ENCODE measurements at regions not wholly inside any gene's neighbourhood (a gene's known extent, or its start where the extent isn't known, plus 50 kb on each side); places are given as distances from the start of the nearest gene placed in this dataset.
"Not testable (repeated sequence)": the region's sequence is repeated elsewhere in the genome, so short reads cannot be mapped to it uniquely, and the experiment has no call there.

GRCh38 chr4:66577922-66578321 lies 907.6 kb upstream of the EPHA5 start:
- no peak for DNase-seq

DNA sequence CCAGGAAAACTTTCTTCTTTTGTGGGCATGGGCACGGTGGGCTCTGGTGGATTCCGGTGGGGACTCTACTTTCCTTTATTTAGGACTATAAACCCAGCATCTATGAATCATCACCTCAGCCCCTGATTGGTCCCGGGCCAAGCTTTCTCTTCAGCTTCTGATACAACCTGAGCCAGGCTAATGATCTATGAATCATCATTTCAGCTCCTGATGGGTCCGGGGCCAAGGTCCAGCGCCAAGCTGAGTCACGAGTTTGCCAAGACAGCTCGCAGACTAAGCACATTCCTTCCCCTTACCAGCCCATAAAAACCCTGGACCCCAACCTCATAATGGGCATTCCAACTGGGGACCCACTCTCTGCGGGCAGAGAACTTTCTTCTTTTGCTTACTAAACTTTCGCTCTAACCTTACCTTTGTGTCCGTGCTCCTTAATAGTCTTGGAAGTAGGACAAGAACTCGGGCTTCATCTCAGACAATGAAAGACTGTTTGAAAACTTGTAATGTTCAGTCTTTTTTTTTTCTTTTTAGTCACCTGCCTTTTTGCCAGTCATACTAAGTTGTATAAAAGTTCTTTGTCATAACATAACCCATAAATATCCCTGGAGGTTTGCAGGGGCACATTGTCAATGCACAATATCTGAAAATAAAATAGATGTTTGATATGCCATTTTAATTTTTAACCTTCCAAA lies 904.9 kb upstream of the EPHA5 start:
- DNase-seq = no peak

DNA sequence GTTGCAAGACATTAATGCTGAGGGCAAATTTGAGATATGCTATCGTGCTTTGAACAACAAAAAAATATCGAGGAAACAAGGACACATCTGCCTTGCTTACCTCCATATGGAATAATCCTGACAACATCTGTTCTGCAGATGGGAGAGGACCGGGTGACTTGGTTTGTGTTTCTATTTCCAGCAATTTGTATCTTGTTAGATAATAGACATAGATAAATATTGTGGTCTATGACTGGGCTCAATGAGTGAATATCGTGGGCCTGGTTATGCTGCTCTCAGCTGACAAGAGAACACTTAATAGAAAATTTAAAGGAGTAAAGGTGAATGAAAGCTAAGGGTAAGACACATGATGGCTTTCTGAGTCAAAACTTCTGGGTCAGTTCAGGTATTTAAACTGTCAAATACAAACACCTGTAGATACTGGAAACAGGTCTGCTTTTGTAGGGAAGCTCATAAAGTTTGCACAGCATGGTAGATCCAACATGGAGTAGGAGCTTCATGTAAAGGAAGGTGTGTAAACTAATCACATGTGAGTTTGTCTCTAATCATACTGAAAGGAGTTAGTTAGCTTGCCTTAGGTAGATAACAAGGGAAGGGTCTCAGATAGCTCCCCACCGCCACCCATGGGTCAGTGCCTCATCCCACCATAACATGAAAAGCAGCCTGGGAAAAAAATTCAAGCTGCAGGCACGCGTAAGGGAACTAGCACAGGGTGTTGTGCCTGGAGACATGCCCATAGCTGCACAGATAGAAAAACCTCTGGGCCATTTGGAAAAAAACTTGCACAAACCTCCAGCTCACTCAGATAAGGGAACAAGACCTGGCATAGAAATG lies 904.1 kb upstream of the EPHA5 start:
- no peak for DNase-seq

DNA sequence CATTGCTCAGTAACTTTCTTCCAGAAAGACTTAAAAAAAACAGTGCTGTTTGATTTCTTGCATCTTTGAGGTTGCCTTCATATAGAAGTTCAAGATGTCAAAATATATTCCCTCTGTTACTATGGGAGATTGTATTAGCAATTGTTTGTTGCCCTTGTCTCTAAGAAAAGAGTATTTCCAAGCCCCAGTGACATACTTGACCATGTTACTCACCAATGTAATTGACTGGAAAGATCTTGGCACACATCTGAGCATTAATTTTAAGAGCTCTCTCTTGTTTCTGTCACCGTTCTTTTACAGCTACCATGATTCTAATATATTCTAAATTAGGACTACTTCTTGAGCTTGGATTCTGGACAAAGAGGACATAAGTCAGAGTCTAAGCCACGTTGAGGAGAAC lies 902.7 kb upstream of the EPHA5 start:
- DNase-seq = no peak

GRCh38 chr4:66571145-66571695 lies 900.9 kb upstream of the EPHA5 start:
- DNase-seq = no peak

DNA sequence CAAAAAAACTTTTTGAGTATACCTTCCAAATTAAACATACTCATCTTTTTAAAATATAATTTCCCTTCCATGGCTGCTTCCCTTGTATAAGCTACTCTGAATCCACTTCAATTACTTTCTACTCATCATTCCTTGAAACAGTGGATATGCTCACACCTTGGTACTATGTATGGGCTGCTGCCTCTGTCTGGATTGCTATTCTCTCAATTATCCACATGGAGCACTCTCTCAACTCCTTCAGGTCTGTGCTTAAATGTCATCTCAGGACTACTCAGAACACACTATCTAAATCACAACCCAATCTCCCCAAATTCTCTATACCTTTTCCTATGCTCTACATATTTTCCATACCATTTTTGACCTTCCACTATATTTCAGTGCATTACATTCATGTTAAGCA lies 898.9 kb upstream of the EPHA5 start:
- no peak for DNase-seq

DNA sequence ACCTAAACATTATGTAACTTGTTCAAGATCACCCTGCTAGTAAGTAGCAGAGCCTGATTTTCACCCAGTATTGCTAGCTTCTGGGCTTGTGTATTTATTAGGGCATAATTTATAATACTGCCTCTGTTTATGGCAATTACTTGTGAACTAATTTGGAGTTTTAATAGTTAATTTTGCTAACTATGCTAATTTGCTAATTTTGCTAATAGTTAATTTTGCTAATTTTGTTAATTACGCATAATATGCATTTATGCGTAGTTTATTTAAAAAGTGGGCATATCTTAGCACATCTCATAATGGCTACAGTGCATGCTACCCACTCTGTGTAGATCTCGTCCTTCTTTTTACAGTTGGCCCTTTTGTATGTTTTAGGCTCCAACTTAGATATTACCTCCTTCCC lies 898.1 kb upstream of the EPHA5 start:
- DNase-seq = no peak

- DNase-seq = no peak
Observed at GRCh38 chr4:66568001-66568400, 897.7 kb upstream of the EPHA5 start.

DNA sequence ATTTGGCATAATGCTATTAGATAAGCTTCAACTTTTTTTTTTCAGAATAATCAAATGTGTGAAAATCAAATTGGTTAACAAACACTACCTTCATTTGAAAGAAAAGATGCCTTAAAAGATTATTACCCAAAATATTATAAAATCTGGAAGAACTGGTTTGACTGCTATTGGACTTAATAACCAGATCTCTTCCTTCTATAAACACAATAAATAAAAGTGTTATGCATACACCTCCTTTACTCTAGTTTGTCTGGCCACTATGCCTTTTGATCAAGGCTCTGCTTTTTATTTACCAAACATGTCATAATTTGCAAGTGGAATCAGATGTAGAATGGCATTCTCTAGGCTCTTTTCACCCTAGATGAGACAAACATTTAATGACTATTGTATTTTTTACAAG lies 897.3 kb upstream of the EPHA5 start:
- DNase-seq = no peak

- no peak for DNase-seq
Observed at GRCh38 chr4:66565801-66566200, 895.5 kb upstream of the EPHA5 start.

GRCh38 chr4:66564901-66565651 lies 894.8 kb upstream of the EPHA5 start:
- no peak for DNase-seq

- no peak for DNase-seq
Observed at GRCh38 chr4:66562276-66562806, 892.1 kb upstream of the EPHA5 start.

GRCh38 chr4:66561465-66562053 lies 891.3 kb upstream of the EPHA5 start:
- not testable (repeated sequence) for DNase-seq

- no peak for DNase-seq
Observed at GRCh38 chr4:66558651-66559050, 888.4 kb upstream of the EPHA5 start.

DNA sequence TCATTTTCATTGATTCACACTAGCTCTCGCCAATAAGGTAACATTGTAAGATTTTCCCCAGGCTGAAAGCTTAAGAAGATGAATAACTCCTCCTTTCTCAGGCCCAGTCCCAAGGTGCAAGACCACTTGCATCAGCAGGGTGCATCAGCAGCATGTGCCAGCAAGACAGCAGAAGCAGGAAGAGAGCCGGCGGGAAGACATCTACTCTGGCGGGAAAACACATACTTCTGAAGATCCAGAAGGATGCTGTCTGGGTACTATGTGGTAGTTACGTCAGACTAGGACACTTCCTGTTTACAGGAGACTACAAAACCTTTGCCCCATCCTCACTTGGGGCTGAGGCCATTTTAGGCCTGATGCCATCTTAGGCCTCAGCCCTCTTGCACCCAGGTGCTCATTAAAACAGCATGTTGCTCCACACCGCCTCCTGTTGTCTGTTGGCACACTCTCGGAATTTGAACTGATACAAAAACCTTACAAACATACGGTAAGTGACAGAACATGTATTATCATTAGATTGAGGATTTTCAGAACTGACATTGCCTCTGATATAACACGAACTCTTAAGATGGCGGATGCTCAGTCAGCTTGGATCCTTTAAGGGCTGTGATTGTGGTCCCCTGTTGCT lies 886.5 kb upstream of the EPHA5 start:
- no peak for DNase-seq

- DNase-seq = no peak
Observed at GRCh38 chr4:66555301-66555700, 885.0 kb upstream of the EPHA5 start.

DNA sequence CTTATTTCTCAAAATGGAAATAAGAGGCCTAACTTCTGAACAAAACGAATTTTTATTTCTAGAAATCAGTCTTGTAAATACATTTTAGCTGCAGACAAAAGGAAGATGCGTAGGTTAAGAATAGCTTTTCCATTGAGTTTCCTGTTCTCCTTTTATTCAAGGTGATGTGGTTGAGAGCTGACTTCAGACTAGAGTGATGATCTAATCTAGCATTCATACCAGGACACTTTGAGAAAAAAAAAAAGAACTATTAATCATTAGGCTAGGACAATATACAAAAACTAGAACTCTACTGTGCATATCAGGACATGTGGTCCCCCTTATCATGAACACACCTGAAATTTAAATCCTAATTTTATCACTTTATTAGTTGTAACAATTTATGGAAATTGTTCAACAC lies 884.5 kb upstream of the EPHA5 start:
- DNase-seq = no peak

- DNase-seq = not testable (repeated sequence)
Observed at GRCh38 chr4:66545301-66545700, 875.0 kb upstream of the EPHA5 start.

DNA sequence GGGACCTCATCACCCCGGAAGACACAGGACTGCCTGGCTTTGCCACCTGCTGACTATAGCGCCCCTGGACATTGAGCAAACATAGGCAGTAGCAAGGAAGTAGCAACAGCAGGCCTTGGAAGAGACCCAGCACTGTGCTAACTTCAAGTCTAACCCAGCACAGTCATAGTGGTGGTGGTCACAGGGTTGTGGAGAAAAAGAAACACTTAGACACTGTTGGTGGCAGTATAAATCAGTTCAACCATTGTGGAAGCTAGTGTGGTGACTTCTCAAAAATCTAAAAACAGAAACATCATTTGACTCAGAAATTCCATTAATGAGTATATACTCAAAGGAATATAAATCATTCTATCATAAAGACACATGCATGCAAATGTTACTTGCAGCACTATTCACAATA lies 874.0 kb upstream of the EPHA5 start:
- DNase-seq = no peak

- DNase-seq = no peak
Observed at GRCh38 chr4:66539745-66540144, 869.5 kb upstream of the EPHA5 start.

DNA sequence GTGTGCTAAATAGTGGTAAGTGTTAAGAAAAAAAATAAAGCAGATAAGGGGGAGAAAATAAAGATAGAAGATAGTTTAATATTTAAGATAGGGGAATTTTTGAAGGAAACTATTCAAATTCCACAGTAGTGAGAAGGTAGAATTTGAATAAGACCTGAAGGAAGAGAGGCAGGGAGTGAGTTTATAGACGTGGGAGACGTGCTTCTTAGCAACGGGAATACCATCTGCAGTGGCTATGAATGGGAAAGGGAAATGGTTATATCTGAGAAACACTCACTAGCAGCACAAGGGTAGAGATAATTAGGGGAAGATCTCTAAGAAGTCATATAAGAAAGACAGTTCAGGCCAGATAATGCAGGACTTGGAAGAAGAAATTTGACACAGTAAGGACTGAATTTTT lies 854.5 kb upstream of the EPHA5 start:
- no peak for DNase-seq

- no peak for DNase-seq
Observed at GRCh38 chr4:66522244-66522643, 852.0 kb upstream of the EPHA5 start.
